ENCODE measurements at regions not wholly inside any gene's neighbourhood (a gene's known extent, or its start where the extent isn't known, plus 50 kb on each side); places are given as distances from the start of the nearest gene placed in this dataset.

DNA sequence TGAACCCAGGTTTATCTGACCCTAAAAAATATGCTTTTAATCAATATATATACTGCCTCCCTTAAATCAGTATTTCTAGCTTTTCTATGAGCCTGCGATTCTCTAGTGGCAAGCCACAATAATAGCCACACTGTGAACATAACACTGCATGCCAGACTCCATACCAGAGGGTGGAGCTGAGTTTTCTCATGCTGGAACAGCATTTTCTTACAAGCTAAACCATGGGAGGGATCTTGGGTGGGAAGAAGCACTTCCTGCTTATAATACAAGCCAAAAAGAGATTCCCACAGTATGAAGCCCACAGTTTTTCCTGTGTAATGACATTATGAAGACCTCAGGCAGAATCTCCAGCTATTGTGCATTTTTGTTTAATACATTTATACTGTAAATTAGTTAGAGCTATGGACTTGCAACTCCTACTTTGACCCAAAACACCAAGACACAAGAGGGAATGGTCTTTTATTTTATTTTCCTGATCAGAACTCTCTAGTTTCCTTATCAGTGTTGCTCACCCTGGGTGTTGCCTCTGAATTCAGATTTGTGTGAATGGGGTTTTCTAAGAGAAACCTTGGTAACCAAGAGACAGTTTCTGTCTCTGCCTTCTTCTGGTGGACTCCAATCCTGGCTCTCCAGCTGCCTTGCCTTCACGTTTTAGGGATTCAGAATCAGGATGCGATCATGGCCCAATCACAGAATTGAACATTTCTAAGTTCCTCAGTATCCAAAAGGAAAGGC is 74.5 kb upstream of the EOLA2 start:
- 84% methylated on average over 3 of the region's 3 CpGs for WGBS
- Histone ChIP-seq H3K27ac (ENCODE audit: low read depth in 1 of 2, low read length in 2 of 2) (no peak overlapping the region), H3K36me3 (ENCODE audit: control insufficient read depth in 4 of 4, insufficient read depth in 3 of 4, low read depth in 1 of 4, low read length in 3 of 4) (no peaks in the 10 kb centered on the region), H3K4me1 (ENCODE audit: control insufficient read depth in 4 of 4, insufficient read depth in 4 of 4, low read length in 3 of 4) (no peaks in the 10 kb centered on the region), H3K4me3 (ENCODE audit: low read depth in 1 of 3, low read length in 3 of 3) (no peak overlapping the region), H3K9me3 (ENCODE audit: control insufficient read depth in 4 of 4, low read length in 3 of 4) (no peaks in the 10 kb centered on the region), H3K9ac (ENCODE audit: low read depth in 1 of 2, low read length in 2 of 2) (no peak overlapping the region), H3K27me3 (ENCODE audit: control insufficient read depth in 4 of 4, insufficient read depth in 4 of 4, low read length in 3 of 4) (no peaks in the 10 kb centered on the region)
- no peak for DNase-seq (ENCODE audit: low spot score)
- TF ChIP-seq HNF4G (IDR thresholded peaks at IDR 0.05) (no peak), FOXA2 (IDR thresholded peaks at IDR 0.05) (no peak), JUND (IDR thresholded peaks at IDR 0.05) (no peak), SP1 (IDR thresholded peaks at IDR 0.05) (no peak), YY1 (IDR thresholded peaks at IDR 0.05) (no peak), EGR1 (IDR thresholded peaks at IDR 0.05; ENCODE audit: low read depth in 2 of 2) (no peak), RXRA (IDR thresholded peaks at IDR 0.05) (peak in 1 of 2 donors; percentile 1), FOXA1 (IDR thresholded peaks at IDR 0.05) (no peak), TAF1 (conservative IDR thresholded peaks at IDR 0.05) (no peak), NR2F2 (IDR thresholded peaks at IDR 0.05) (no peak), GABPA (IDR thresholded peaks at IDR 0.05 in 1 of 2, conservative IDR thresholded peaks at IDR 0.05 in 1 of 2) (no peak), RAD21 (IDR thresholded peaks at IDR 0.05) (peak in 1 of 2 donors; percentile 9)
- TF ChIP-seq, protein P1, sequence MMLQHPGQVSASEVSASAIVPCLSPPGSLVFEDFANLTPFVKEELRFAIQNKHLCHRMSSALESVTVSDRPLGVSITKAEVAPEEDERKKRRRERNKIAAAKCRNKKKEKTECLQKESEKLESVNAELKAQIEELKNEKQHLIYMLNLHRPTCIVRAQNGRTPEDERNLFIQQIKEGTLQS (IDR thresholded peaks at IDR 0.05): no peak
- TF ChIP-seq, protein P2, sequence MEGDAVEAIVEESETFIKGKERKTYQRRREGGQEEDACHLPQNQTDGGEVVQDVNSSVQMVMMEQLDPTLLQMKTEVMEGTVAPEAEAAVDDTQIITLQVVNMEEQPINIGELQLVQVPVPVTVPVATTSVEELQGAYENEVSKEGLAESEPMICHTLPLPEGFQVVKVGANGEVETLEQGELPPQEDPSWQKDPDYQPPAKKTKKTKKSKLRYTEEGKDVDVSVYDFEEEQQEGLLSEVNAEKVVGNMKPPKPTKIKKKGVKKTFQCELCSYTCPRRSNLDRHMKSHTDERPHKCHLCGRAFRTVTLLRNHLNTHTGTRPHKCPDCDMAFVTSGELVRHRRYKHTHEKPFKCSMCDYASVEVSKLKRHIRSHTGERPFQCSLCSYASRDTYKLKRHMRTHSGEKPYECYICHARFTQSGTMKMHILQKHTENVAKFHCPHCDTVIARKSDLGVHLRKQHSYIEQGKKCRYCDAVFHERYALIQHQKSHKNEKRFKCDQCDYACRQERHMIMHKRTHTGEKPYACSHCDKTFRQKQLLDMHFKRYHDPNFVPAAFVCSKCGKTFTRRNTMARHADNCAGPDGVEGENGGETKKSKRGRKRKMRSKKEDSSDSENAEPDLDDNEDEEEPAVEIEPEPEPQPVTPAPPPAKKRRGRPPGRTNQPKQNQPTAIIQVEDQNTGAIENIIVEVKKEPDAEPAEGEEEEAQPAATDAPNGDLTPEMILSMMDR (IDR thresholded peaks at IDR 0.05; ENCODE audit: low read depth, low read length, missing input control): no peak
- TF ChIP-seq, protein P3, sequence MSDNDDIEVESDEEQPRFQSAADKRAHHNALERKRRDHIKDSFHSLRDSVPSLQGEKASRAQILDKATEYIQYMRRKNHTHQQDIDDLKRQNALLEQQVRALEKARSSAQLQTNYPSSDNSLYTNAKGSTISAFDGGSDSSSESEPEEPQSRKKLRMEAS (IDR thresholded peaks at IDR 0.05): no peak
- TF ChIP-seq, protein P4, sequence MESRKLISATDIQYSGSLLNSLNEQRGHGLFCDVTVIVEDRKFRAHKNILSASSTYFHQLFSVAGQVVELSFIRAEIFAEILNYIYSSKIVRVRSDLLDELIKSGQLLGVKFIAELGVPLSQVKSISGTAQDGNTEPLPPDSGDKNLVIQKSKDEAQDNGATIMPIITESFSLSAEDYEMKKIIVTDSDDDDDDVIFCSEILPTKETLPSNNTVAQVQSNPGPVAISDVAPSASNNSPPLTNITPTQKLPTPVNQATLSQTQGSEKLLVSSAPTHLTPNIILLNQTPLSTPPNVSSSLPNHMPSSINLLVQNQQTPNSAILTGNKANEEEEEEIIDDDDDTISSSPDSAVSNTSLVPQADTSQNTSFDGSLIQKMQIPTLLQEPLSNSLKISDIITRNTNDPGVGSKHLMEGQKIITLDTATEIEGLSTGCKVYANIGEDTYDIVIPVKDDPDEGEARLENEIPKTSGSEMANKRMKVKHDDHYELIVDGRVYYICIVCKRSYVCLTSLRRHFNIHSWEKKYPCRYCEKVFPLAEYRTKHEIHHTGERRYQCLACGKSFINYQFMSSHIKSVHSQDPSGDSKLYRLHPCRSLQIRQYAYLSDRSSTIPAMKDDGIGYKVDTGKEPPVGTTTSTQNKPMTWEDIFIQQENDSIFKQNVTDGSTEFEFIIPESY (IDR thresholded peaks at IDR 0.05): no peak

DNA sequence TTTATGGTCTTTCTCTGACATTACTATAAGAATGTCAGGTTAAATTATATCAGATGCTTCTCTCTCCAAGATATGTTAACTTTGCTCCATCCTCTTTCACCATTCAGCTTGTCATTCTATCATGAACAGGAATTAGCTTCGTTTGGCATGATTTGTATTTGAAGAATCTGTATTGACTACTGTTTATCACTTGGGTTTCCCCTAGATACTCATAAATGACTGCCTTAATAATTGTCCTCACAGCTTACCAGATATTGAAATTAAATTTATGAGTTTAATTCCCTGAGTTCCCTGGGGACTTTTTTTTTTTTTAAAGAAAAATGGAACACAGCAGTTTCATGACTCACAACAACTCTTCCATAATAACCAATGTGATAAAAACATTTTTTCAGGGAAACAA is 76.2 kb upstream of the EOLA2 start:
- Histone ChIP-seq H3K4me1 (ENCODE audit: control insufficient read depth in 4 of 4, insufficient read depth in 4 of 4, low read length in 3 of 4) (no peaks in the 10 kb centered on the region), H3K9me3 (ENCODE audit: control insufficient read depth in 4 of 4, low read length in 3 of 4) (no peaks in the 10 kb centered on the region), H3K27me3 (ENCODE audit: control insufficient read depth in 4 of 4, insufficient read depth in 4 of 4, low read length in 3 of 4) (no peaks in the 10 kb centered on the region), H3K4me3 (ENCODE audit: low read depth in 1 of 3, low read length in 3 of 3) (no peak overlapping the region), H3K27ac (ENCODE audit: low read depth in 1 of 2, low read length in 2 of 2) (no peak overlapping the region), H3K36me3 (ENCODE audit: control insufficient read depth in 4 of 4, insufficient read depth in 3 of 4, low read depth in 1 of 4, low read length in 3 of 4) (no peaks in the 10 kb centered on the region), H3K9ac (ENCODE audit: low read depth in 1 of 2, low read length in 2 of 2) (no peak overlapping the region)
- WGBS: 86% methylated on average over 1 of the region's 1 CpG
- DNase-seq (ENCODE audit: low spot score): no peak
- TF ChIP-seq, protein P3 (IDR thresholded peaks at IDR 0.05): no peak
- no peak for TF ChIP-seq RXRA (IDR thresholded peaks at IDR 0.05)
- TF ChIP-seq YY1 (IDR thresholded peaks at IDR 0.05): no peak
- TF ChIP-seq, protein P1 (IDR thresholded peaks at IDR 0.05): no peak
- TF ChIP-seq FOXA2 (IDR thresholded peaks at IDR 0.05): no peak
- TF ChIP-seq TAF1 (conservative IDR thresholded peaks at IDR 0.05): no peak
- TF ChIP-seq GABPA (IDR thresholded peaks at IDR 0.05 in 1 of 2, conservative IDR thresholded peaks at IDR 0.05 in 1 of 2): no peak
- TF ChIP-seq, protein P5, sequence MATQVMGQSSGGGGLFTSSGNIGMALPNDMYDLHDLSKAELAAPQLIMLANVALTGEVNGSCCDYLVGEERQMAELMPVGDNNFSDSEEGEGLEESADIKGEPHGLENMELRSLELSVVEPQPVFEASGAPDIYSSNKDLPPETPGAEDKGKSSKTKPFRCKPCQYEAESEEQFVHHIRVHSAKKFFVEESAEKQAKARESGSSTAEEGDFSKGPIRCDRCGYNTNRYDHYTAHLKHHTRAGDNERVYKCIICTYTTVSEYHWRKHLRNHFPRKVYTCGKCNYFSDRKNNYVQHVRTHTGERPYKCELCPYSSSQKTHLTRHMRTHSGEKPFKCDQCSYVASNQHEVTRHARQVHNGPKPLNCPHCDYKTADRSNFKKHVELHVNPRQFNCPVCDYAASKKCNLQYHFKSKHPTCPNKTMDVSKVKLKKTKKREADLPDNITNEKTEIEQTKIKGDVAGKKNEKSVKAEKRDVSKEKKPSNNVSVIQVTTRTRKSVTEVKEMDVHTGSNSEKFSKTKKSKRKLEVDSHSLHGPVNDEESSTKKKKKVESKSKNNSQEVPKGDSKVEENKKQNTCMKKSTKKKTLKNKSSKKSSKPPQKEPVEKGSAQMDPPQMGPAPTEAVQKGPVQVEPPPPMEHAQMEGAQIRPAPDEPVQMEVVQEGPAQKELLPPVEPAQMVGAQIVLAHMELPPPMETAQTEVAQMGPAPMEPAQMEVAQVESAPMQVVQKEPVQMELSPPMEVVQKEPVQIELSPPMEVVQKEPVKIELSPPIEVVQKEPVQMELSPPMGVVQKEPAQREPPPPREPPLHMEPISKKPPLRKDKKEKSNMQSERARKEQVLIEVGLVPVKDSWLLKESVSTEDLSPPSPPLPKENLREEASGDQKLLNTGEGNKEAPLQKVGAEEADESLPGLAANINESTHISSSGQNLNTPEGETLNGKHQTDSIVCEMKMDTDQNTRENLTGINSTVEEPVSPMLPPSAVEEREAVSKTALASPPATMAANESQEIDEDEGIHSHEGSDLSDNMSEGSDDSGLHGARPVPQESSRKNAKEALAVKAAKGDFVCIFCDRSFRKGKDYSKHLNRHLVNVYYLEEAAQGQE (IDR thresholded peaks at IDR 0.05): no peak
- no peak for TF ChIP-seq SP1 (IDR thresholded peaks at IDR 0.05)
- TF ChIP-seq RAD21 (IDR thresholded peaks at IDR 0.05): no peak
- TF ChIP-seq HNF4G (IDR thresholded peaks at IDR 0.05): no peak
- TF ChIP-seq EGR1 (IDR thresholded peaks at IDR 0.05; ENCODE audit: low read depth in 2 of 2): no peak
- TF ChIP-seq, protein P4 (IDR thresholded peaks at IDR 0.05): no peak
